GM21737 (cell line): ENCODE measurements at regions not wholly inside any gene's neighbourhood (a gene's known extent, or its start where the extent isn't known, plus 50 kb on each side); places are given as distances from the start of the nearest gene placed in this dataset.
"Not testable (repeated sequence)": the region's sequence is repeated elsewhere in the genome, so short reads cannot be mapped to it uniquely, and the experiment has no call there.

ENCODE experiments used
- ATAC-seq: cut with Tn5 transposase; IDR thresholded peaks from one replicate; pipeline ENCODE4 v1.9.1; 2021; ENCODE audit warnings: mild to moderate bottlenecking, moderate library complexity; ENCODE audit not compliant: unreplicated experiment

GRCh38 chr3:6447166-6447801, 413.6 kb upstream of the GRM7 start:
- no peak for ATAC-seq

GRCh38 chr3:6448011-6448410, 412.9 kb upstream of the GRM7 start:
- ATAC-seq = no peak

- ATAC-seq = no peak
Measured at GRCh38 chr3:6449099-6449498, 411.8 kb upstream of the GRM7 start.

- no peak for ATAC-seq
Measured at GRCh38 chr3:6452974-6453373, 407.9 kb upstream of the GRM7 start.

- no peak for ATAC-seq
Measured at GRCh38 chr3:6455031-6455430, 405.9 kb upstream of the GRM7 start.

- ATAC-seq = no peak
Measured at GRCh38 chr3:6467186-6467585, 393.7 kb upstream of the GRM7 start.

- ATAC-seq = no peak
Measured at GRCh38 chr3:6468589-6468988, 392.3 kb upstream of the GRM7 start.

- ATAC-seq = no peak
Measured at GRCh38 chr3:6471744-6472143, 389.2 kb upstream of the GRM7 start.

GRCh38 chr3:6490487-6491327, 370.2 kb upstream of the GRM7 start:
- ATAC-seq = not testable (repeated sequence)

- ATAC-seq = no peak
Measured at GRCh38 chr3:6491768-6492167, 369.1 kb upstream of the GRM7 start.

- no peak for ATAC-seq
Measured at GRCh38 chr3:6492306-6492705, 368.6 kb upstream of the GRM7 start.

- not testable (repeated sequence) for ATAC-seq
Measured at GRCh38 chr3:6498944-6499343, 362.0 kb upstream of the GRM7 start.

- no peak for ATAC-seq
Measured at GRCh38 chr3:6504347-6504746, 356.6 kb upstream of the GRM7 start.

- no peak for ATAC-seq
Measured at GRCh38 chr3:6504834-6505233, 356.1 kb upstream of the GRM7 start.

- no peak for ATAC-seq
Measured at GRCh38 chr3:6508410-6508759, 352.5 kb upstream of the GRM7 start.

GRCh38 chr3:6509576-6509975, 351.3 kb upstream of the GRM7 start:
- no peak for ATAC-seq

GRCh38 chr3:6510713-6511112, 350.2 kb upstream of the GRM7 start:
- ATAC-seq = no peak

GRCh38 chr3:6512172-6512800, 348.6 kb upstream of the GRM7 start:
- no peak for ATAC-seq

- no peak for ATAC-seq
Measured at GRCh38 chr3:6516143-6516542, 344.8 kb upstream of the GRM7 start.

- no peak for ATAC-seq
Measured at GRCh38 chr3:6516694-6517093, 344.2 kb upstream of the GRM7 start.

- no peak for ATAC-seq
Measured at GRCh38 chr3:6518709-6519345, 342.1 kb upstream of the GRM7 start.
